Epithelial cell of proximal tubule (primary cell): ENCODE measurements at regions not wholly inside any gene's neighbourhood (a gene's known extent, or its start where the extent isn't known, plus 50 kb on each side); places are given as distances from the start of the nearest gene placed in this dataset.

Experiments
- DNase-seq: peaks from one replicate; pipeline ENCODE4 v3.0.0-alpha.2; 2011; ENCODE audit warnings: low read depth
- H3K4me3 ChIP-seq: 2 replicates; pipeline ENCODE4 v1.5.1; 2011; ENCODE audit warnings: low read depth, mild to moderate bottlenecking, low read length
- CTCF ChIP-seq: conservative IDR thresholded peaks from 2 replicates; pipeline ENCODE4 v1.5.1; 2012; ENCODE audit warnings: low read depth, mild to moderate bottlenecking, low read length

GRCh38 chr10:121288864-121289661, 309.2 kb downstream of the FGFR2 start:
- no peak overlapping the region for H3K4me3 ChIP-seq
- DNase-seq: no peak
- TF ChIP-seq CTCF: no peak

DNA sequence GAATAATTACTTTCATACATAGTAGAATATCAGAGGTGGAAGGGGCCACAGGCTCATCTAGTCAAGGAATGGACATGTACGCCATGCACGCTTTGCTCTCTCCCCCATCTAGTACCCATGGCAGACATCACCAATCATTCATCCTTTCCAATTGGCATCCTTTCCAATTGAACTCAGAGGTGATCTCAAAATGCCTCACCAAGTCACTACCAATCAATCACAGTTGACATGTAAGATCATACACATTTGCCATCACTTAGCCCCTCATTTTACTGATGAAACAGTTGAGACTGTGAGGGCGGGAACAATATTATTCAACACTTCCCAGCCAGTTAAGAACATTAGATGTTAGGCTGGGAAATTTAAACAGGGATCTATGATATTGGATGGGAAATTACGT, 308.4 kb downstream of the FGFR2 start:
- no peak for TF ChIP-seq CTCF
- H3K4me3 ChIP-seq: no peak overlapping the region
- no peak for DNase-seq

DNA sequence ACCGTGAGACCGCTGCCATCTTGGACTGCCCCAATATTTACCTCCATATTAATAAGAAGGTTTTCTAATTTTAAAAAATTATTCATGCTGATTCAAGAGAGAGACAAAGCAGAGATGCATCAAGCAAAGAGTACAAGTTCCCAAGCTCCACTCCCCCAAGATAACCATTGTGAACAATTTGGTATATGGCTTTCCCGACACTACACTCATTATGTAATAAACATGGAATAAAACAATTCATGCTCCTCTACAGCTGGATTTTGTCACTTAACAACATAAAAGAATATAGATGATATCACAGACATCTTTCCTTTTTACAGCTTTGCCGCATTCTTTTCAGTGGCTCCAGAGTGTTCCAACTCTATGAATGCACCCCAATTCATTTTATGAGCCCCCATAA, 307.6 kb downstream of the FGFR2 start:
- TF ChIP-seq CTCF: no peak
- no peak overlapping the region for H3K4me3 ChIP-seq
- DNase-seq: no peak

- DNase-seq: no peak
- TF ChIP-seq CTCF: no peak
- H3K4me3 ChIP-seq: no peak overlapping the region
Measured at GRCh38 chr10:121291376-121291775, 306.9 kb downstream of the FGFR2 start.

- no peak for DNase-seq
- H3K4me3 ChIP-seq: no peak overlapping the region
- no peak for TF ChIP-seq CTCF
Measured at GRCh38 chr10:121291823-121292222, 306.4 kb downstream of the FGFR2 start.

DNA sequence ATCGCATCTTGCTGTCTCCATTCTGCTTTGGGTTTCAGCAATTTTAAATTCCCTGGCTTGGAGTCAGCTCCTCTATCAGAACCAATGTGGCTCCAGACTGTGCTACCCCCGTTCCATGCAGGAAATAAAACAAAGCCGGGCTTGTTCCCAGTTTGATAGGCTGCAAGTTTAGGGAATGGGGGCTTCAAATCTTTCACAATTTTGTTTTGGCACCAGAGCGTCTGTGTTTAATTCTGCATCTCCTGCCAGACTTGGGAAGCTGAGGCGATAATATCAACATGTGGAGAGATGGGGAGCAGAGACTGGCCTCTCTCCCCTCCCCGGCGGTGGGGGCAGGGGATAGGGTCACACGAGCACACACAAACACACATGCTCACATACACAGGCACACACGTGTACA, 305.9 kb downstream of the FGFR2 start:
- DNase-seq: no peak
- no peak for TF ChIP-seq CTCF
- no peak overlapping the region for H3K4me3 ChIP-seq

DNA sequence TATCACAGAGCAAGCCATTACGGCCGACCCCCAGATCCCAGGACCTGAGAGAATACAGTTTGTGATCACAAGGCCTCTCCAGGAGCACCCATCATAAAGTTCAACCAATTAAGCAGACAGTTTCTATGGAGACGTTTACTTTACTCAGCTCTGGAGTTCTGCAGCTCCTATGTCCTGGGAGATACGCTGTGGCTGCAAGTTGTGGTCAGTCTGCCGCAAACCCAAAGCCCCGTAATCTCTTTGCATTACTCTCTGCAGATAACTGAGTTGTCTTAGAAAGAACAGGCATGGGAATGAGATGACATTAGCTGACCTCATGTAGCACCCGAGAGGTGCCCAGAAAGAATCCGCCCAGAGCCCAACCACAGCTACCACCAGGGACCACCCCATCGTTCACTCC, 305.1 kb downstream of the FGFR2 start:
- TF ChIP-seq CTCF: no peak
- no peak overlapping the region for H3K4me3 ChIP-seq
- no peak for DNase-seq
